22Rv1 (cell line): ENCODE measurements at regions not wholly inside any gene's neighbourhood (a gene's known extent, or its start where the extent isn't known, plus 50 kb on each side); places are given as distances from the start of the nearest gene placed in this dataset.

Experiments used
- H3K27ac ChIP-seq: fragments of 450-650 bp; 2 replicates; pipeline ENCODE4 v1.5.1; 2017
- ZFX ChIP-seq: fragments of 450-650 bp; IDR thresholded peaks from 2 replicates; pipeline ENCODE4 v1.6.1; 2017; ENCODE audit warnings: antibody characterized with exemption, borderline replicate concordance
- TF ChIP-seq, protein P1 (sequence below): fragments of 450-650 bp; IDR thresholded peaks from 2 replicates; pipeline ENCODE4 v1.5.1; 2017; ENCODE audit warnings: mild to moderate bottlenecking

DNA sequence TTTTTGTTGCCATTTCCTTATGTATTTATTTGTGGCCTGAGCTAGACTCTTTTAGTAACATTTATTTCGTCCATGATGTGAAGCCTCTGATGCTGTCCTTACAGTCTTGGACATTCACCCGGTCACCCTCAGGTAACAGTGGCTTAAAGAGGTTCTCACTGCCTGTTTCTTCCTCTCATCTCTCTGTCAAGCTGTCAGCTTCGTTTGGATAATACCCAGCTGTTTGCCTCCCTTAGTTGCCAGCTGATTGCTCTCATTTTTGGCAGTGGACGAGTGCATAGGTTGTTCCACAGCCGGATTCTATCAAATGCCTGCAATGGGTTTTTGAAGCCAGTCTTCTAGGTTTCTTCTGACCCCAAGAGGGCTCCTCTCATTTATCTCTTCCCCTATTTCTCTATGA lies 427.7 kb downstream of the MED10 start:
- no peak overlapping the region for H3K27ac ChIP-seq
- TF ChIP-seq, protein P1, sequence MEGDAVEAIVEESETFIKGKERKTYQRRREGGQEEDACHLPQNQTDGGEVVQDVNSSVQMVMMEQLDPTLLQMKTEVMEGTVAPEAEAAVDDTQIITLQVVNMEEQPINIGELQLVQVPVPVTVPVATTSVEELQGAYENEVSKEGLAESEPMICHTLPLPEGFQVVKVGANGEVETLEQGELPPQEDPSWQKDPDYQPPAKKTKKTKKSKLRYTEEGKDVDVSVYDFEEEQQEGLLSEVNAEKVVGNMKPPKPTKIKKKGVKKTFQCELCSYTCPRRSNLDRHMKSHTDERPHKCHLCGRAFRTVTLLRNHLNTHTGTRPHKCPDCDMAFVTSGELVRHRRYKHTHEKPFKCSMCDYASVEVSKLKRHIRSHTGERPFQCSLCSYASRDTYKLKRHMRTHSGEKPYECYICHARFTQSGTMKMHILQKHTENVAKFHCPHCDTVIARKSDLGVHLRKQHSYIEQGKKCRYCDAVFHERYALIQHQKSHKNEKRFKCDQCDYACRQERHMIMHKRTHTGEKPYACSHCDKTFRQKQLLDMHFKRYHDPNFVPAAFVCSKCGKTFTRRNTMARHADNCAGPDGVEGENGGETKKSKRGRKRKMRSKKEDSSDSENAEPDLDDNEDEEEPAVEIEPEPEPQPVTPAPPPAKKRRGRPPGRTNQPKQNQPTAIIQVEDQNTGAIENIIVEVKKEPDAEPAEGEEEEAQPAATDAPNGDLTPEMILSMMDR: no peak
- no peak for TF ChIP-seq ZFX

DNA sequence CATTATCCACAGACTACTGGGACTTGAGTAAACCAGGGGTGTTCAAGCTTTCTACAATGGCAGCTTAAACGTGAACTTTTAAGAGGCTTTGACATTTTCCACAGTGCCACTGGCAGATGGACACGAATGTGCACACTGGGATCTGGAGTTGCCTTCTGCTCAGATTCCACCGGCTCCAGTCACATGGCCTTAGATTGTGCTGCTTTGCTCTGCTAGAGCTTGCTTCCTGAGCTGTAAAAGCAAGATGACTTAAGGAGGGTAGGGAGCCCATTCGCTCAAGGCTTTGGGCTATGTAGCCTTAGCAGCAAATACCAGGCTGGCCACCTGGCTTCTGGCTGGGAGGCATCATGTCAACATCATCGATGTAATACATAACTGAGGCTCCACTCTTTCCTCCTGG lies 436.9 kb downstream of the MED10 start:
- H3K27ac ChIP-seq: no peak overlapping the region
- TF ChIP-seq, protein P1: no peak
- no peak for TF ChIP-seq ZFX

DNA sequence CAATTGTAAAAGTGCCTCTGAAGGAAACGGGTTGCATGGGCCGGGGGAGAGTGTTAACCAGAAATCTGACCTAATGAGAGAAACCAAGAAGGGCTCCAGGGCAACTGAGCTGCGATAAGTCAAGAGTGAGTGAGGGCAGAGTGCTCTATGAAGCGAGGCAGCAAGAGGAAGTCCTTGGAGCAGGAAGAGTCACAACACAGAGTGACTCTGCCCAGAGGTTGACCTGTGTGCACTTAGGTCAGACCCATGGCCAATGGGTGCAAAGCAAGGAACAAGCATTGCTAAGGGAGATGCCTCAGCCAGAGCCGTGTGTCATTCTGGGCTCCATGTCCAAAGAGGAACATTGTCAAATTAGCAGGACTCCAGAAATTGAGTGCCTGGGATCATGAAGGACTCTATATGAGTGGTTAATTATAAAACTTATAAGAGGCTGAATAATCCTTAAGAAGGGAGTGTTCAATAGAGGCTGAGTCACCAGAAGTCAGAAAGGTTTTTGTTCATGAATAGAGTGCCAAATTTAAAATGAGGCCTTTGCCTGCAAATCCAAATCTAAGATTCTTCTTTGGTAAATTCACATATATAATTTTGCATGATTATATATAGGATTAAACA lies 438.5 kb downstream of the MED10 start:
- TF ChIP-seq, protein P1: no peak
- no peak for TF ChIP-seq ZFX
- no peak overlapping the region for H3K27ac ChIP-seq

DNA sequence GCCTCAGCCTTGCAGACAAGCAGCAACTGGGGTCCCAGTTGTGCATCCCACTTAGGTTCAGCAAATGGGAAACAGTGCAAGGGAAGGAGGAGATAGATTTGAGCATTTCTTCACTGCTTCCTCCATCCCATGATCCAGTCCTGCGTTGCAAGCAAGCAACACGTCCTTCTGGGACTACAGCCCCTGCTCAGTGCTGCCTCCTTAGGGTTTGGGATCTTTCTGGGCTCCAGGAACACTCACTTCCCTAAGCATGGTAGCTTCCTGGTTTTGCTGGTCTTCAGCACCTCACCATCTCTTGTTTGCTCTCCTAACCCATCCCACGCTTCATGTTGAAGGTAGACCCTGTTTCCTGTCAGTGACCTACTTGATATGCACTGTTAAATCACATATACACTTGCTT lies 444.7 kb downstream of the MED10 start:
- no peak for TF ChIP-seq ZFX
- TF ChIP-seq, protein P1: no peak
- no peak overlapping the region for H3K27ac ChIP-seq

GRCh38 chr5:5932824-5933223 lies 445.5 kb downstream of the MED10 start:
- H3K27ac ChIP-seq: no peak overlapping the region
- TF ChIP-seq ZFX: no peak
- TF ChIP-seq, protein P1: no peak

DNA sequence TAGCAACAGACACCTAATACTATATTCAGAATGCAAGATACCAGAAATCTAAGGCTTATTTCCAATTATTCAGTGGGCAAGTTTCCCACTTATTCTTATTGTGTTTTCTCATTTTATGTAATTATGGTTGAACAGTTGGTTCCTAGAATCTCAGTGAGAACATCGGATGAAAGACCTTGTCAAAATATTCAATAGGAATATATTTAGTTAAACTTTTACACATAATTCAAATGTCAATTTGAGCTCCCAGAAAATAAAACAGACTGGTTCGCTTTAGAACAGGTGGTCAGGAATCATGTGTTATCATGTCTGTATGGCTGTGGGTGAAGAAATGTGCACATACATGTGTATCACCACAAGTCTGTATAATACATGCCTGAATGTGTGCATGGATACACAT lies 447.8 kb downstream of the MED10 start:
- no peak for TF ChIP-seq ZFX
- TF ChIP-seq, protein P1: no peak
- H3K27ac ChIP-seq: no peak overlapping the region

GRCh38 chr5:5929291-5930020 lies 448.9 kb downstream of the MED10 start:
- no peak overlapping the region for H3K27ac ChIP-seq
- TF ChIP-seq ZFX: no peak
- TF ChIP-seq, protein P1: no peak
